ENCODE measurements at regions not wholly inside any gene's neighbourhood (a gene's known extent, or its start where the extent isn't known, plus 50 kb on each side); places are given as distances from the start of the nearest gene placed in this dataset.
"Not testable (repeated sequence)": the region's sequence is repeated elsewhere in the genome, so short reads cannot be mapped to it uniquely, and the experiment has no call there.

- DNase-seq = no peak
These were observed 114.0 kb upstream of the PLCL2 start for GRCh38 chr3:16770792-16771191.

GRCh38 chr3:16773594-16773993 is 111.2 kb upstream of the PLCL2 start:
- not testable (repeated sequence) for DNase-seq

GRCh38 chr3:16774536-16774935 is 110.2 kb upstream of the PLCL2 start:
- DNase-seq = not testable (repeated sequence)

- no peak for DNase-seq
These were observed 99.8 kb upstream of the PLCL2 start for GRCh38 chr3:16784973-16785372.

GRCh38 chr3:16785465-16785864 is 99.3 kb upstream of the PLCL2 start:
- no peak for DNase-seq

GRCh38 chr3:16788440-16789056 is 96.2 kb upstream of the PLCL2 start:
- no peak for DNase-seq

- no peak for DNase-seq
These were observed 95.2 kb upstream of the PLCL2 start for GRCh38 chr3:16789344-16790120.

- no peak for DNase-seq
These were observed 94.0 kb upstream of the PLCL2 start for GRCh38 chr3:16790432-16791400.

- no peak for DNase-seq
These were observed 91.4 kb upstream of the PLCL2 start for GRCh38 chr3:16793321-16793720.

- DNase-seq = no peak
These were observed 90.5 kb upstream of the PLCL2 start for GRCh38 chr3:16794257-16794656.

- DNase-seq = no peak
These were observed 89.2 kb upstream of the PLCL2 start for GRCh38 chr3:16795581-16795980.

GRCh38 chr3:16797831-16798230 is 86.9 kb upstream of the PLCL2 start:
- DNase-seq = no peak

- DNase-seq = no peak
These were observed 86.0 kb upstream of the PLCL2 start for GRCh38 chr3:16798738-16799137.

GRCh38 chr3:16800361-16800760 is 84.4 kb upstream of the PLCL2 start:
- no peak for DNase-seq

GRCh38 chr3:16801223-16801622 is 83.5 kb upstream of the PLCL2 start:
- no peak for DNase-seq

- no peak for DNase-seq
These were observed 83.1 kb upstream of the PLCL2 start for GRCh38 chr3:16801698-16802097.

- DNase-seq = no peak
These were observed 82.4 kb upstream of the PLCL2 start for GRCh38 chr3:16802389-16802788.

GRCh38 chr3:16803019-16803418 is 81.7 kb upstream of the PLCL2 start:
- no peak for DNase-seq

- DNase-seq = no peak
These were observed 77.4 kb upstream of the PLCL2 start for GRCh38 chr3:16807391-16807790.

GRCh38 chr3:16808393-16809107 is 76.2 kb upstream of the PLCL2 start:
- DNase-seq = no peak

- no peak for DNase-seq
These were observed 75.3 kb upstream of the PLCL2 start for GRCh38 chr3:16809482-16809881.

GRCh38 chr3:16809993-16810392 is 74.8 kb upstream of the PLCL2 start:
- DNase-seq = no peak

Measured in activated CD4-positive, CD25-positive, alpha-beta regulatory T cell (primary cell).